HG03135 (cell line): ENCODE measurements at regions not wholly inside any gene's neighbourhood (a gene's known extent, or its start where the extent isn't known, plus 50 kb on each side); places are given as distances from the start of the nearest gene placed in this dataset.

ENCODE experiments used
- ATAC-seq: cut with Tn5 transposase; IDR thresholded peaks from one replicate; pipeline ENCODE4 v1.9.1; 2021; ENCODE audit warnings: mild to moderate bottlenecking, moderate library complexity; ENCODE audit not compliant: unreplicated experiment

DNA sequence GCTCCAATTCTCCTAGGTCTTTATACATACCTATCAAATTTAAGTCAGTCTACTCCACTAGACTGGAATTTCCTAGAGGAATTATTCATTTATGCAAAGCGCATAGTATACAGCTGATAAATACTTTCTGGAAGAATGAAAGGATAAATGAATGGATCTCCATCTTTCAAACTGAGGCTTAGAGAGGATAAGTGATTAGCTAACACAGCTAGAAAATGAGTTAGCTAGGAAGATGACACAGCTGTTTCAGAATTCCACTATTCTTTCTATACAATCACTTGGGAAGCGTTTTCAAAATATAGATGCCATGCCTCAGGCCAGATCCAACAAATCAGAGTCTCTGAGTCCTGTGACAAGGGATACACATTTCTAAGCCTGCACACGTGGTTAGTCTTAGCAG is 1146.6 kb upstream of the ZEB2 start:
- ATAC-seq, result no peak

DNA sequence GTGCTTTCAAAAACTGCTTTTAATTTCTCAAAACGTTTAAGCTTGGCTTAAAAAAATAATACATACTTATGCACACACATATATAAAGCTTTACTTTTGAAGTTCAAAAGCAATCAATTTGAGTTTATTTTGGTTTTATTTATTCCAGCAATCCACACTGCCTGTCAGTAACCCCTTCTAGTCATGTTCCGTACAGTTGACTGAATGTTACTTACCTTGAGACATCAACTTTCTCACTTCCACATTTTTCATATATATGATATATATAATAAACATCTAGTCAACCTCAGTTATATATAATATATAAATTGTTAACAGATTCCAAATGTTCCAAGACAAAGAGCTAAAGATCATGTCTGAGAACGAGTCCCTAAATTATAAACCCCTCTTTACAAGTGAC is 1137.3 kb upstream of the ZEB2 start:
- no peak for ATAC-seq

DNA sequence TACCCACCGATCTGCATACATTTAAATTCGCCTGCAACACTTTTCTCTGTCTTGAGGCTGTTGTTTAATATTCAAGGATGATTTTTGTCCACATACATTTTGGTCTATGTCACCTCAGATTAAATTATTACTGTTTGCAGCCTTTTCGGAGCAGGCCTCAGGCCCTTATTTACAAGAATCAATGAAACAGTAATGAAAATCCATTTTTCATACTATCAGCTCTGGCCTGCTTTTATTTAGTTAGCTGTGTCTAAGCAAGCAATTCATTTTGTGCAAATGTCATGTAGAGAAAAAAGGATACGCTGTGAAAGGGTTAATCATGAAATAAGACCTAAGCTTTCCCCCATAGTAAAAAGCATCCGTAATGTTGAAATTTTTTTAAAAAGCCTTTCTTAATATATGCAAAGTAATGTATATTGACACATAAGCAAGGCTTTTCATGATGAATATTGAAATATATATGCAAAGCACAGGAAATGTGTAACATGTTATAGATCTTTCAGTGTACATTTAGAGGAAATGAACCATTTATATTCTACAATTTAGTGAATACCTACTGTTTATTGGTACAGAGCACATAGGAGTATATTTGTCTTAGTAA is 1135.3 kb upstream of the ZEB2 start:
- ATAC-seq, result no peak

DNA sequence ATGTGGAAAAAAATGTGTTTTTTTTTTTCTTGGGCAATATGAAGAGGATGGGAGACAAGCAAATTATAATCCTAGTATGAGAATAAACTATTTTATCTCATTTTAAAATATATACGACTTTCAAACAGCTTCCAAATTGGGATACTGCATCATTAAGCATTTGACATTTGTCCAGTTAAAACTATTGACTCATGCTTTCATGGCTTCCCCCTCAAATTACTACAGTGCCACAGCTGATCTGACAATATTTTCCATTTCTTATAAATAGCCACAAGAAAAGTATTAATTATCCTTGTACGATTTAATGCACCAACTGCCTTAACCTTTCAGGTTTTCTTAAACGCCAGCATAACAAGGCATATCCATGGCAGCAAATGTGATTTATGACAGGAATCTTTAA is 1134.8 kb upstream of the ZEB2 start:
- no peak for ATAC-seq

DNA sequence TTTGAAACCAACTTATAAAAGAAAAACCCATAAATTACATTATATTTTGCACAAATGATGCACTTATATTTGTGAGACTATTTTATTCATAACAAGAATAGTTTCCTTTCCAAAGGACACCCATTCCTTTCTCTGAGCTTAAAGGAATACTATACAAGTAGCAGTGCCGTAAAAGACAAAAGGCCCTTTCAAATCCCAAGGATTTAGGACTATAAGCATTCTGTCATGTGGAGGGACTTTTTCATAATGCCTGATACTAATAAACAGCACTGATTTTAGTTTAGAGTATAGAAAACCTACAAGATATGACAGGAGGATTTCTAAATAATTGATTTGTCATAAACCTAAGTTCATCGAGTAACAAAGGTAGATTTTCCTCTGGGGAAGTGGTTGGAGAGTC is 1134.2 kb upstream of the ZEB2 start:
- ATAC-seq, result no peak

DNA sequence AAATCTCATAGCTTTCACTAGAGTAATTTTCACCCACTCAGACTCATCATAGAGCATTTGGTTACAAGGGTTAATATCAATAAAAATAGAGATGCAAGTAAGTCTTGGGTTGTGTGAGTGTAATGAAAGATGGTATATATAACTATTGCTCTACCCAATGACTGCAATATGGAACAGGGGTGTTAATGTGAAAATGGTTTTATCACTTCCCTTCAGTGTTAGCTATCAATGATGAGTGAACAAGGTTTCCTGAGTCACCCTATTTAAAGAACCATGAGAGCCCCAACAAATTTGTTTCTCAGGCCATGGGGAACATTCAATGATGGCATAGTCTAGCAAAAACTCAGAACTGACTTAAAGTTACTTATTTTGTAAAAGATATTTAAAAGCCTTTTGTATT is 1133.6 kb upstream of the ZEB2 start:
- ATAC-seq, result no peak

DNA sequence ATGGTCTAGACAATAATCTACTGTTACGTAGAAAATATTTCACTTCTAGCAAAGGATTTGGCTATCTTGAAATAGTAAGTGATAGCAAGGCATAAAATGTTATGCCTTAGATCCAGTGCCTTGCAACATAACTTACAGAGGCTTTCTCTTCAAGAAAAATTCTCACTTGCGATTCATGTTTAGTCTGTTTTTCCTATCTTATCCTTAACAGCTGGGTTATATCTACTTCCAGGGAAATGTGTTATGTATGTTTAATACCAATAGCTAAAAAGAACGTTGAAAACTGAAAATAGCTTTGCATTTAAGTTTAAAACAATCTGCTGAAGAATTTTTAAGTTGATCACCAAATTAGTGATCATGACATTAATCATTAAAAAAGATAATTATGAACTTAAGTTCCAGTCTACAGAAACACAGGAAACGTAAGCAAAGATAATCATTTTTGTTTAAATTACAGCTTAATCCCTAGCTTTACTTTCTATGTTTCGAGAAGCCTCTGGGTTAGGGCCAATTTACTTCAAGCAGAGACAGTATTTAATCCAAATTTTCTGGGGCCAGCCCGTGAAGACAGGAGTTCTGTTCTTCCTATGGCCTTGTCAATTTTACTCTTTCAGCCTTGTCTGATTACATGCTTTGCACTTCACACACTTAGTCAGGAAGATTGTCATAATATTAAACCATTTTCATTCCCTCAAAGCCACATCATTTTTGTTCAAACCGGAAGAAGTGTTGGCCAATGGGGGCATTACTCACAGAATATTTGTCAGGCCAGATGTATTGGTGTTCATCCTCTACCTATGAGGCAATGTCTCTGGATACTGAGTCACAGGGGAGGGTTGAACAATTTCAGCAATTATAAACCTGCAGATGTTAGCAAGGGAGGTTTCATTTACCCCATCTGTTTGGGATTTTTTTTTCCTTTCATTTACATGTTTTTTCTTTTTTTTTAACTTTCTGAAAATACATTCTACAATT is 1132.9 kb upstream of the ZEB2 start:
- no peak for ATAC-seq

DNA sequence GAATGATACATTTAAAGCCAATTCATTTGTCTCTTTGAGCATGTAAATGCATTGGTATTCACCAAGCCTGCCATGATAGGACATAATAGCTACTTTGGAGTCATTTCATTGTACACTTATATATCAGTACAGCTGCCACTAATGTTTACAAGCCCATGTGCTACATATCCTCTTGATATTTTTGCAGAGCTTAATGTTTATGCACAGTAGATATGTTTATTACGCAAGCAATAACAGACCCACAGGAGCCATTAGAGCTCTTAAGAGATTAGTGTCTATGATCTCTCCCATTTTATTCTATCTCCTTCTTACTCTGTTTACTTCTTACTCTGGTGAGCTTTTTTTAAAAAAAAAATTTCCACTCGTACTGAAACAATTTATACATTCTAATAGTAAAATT is 1132.1 kb upstream of the ZEB2 start:
- ATAC-seq, result no peak

DNA sequence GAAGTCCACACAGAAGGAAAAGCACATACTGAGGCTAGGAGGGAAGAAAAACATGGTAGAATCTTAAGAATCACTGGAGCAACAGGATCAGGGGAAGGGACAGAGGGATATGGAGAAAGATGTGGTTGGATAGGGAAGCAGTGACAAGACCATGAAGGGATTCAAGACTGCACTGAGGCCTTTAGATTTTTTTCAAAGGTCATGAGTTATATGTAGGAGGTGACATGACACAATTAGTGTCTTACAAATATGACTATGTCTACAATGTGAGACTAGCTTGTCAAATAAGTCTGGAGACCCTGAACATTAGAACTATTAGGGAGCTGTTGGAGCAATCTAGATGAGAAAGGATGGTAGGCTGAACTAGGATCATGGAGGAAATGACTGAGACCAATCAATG is 1130.3 kb upstream of the ZEB2 start:
- no peak for ATAC-seq

DNA sequence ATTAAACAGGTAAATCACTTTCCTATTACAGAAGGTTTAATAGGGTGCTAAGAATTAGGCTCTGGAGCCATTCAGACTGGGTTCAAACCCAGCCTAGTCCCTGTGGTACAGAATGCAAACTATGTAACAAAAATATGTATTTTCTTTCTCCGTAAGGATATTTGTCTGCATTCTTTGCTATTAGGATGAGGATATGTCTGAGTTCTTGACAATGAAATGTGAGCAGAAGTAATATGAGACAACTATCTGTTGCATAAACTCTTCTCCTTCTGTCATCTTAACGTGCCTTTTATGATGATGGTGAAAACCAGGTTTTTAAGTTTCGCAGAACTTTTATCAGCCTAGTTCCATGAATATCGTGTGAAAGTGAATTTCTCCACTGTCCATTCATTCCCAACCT is 1129.1 kb upstream of the ZEB2 start:
- ATAC-seq, result no peak

DNA sequence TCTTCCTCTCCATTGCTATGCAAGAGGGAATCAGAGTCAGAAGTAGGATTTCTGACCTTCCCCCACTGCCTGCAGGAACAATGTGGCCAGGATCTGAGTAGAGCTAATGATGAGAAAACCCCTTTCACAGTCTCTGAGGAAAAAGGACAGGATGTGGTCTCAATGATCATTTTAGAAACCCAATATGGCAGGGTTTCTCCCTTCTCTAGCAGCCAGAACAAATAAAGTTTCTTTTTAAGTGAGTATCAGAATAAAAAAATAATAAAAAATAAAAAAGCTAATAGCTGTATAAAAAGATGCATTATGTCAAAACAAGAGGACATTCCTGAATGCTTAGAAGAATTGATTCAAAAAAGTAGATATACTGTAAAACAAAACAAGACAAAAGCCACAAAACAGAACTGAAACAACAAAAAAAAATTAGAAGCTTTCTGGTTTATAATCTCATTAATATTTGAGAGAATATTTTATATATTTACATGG is 1124.9 kb upstream of the ZEB2 start:
- ATAC-seq, result peak; percentile 98

DNA sequence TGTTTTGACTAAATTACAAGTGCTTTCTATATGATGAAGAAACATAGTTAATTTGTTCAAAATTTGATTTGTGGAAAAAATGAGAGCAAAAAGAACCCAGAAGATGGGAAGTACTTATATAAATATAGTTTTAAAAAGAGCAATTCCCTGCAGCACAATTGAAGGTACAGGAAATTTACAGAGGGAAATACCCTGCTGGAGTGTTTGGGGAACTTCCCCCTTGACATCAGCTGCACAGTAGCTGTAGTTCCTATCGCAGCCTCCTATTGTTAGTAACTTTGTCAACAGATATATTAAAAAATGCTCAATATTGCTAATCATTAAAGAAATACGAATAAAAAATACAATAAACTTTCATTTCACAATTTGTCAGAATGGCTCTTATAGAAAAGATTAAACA is 1118.8 kb upstream of the ZEB2 start:
- ATAC-seq, result no peak

DNA sequence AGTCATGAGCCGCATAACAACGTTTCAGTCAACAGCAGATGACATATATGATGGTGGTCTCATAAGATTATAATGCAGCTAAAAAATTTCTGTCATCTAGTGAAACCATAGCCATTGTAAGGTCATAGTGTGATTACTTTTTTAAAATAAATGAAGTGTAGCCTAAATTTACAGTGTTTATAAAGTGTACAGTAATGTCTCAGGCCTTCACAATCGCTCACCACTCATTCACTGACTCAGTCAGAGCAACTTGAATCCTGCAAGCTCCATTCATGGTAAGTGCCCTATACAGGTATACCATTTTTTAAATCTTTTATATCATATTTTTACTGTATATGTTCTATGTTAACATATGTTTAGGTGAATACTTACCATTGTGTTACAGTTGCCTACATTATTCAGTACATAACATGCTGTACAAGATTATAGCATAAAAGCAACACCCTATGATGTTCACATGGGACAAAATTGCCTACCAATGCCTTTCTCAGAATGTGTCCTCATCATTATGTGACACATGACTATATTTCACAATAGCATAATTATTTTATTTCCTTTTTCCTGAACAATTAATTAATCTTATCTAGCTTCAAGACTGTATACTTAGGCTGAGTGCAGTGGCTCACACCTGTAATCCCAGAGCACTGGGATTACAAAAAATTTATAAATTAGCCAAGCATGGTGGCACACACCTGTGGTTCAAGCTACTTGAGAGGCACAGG is 1115.9 kb upstream of the ZEB2 start:
- no peak for ATAC-seq

DNA sequence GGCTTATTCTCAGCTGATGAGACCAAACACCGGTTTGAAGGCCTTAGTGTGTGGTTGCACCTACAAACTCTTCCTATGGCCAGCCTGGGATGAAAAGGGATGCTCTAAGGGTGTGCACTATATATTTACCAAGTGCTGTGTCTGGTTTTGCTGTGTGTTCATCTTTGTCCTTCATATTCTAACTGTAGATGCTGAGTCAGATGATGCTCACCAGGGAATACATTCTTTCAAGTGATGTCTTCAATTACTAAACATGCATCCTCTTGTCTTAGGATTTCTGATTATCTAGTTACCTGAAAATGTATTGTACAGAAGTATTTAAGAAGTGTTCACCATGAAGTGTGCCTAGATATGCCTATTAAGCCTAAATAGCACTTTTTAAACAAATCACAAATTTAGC is 1111.6 kb upstream of the ZEB2 start:
- ATAC-seq, result no peak

DNA sequence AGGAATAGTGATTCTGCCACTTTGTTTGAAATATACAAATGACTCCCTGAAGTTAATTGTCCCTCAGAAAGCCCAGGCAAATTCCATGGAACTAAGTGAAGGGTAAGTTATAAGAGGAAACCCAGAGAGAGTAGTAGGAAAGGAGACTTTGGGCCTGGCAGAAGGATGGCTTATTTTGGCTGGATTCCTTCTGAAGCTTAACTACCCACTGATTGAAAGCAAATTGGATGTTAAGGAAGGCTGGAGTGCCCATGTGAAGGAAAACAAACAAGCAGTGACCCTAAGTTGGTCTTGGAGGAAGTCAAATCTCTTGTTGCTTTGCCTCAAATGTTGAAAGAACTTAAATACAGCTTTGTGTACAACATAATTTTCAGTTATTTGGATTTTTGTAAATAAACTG is 1106.4 kb upstream of the ZEB2 start:
- no peak for ATAC-seq

DNA sequence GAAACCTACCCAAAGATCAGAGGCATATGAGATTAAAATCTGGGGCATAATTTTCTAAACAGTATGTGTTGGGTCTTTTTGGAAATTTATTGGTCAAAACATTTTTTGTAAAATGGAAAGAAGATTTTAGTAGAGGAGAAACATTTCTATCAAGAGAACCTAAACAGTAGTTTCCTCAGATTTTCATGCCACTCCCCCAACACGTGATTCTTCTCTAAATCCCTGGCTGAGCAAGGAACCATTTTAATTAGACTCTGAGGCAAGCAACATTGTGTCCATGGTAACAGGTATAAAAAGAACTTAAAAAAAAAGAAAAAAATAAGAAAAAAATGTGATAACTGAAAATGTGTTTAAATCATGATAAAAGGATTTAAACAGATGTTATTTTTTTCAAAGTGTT is 1105.2 kb upstream of the ZEB2 start:
- ATAC-seq, result no peak

DNA sequence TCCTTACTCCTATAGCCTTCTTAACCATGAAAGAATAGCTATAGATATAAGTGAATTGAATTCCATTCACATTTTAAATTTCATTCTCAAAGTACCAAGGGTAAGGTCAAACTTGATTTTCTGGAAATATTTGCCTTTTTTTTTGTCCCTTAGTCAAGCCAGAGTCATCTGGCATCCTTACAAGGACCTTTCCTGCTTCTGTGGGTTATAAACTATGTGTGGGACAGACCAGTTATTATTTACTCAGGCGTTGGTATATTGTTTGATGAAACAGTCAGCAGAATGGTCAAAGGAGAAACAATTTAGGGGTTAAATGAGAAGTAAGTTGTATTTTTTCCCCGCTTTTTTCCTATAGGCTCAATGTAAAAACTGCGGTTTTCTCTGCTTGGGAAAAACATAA is 1103.2 kb upstream of the ZEB2 start:
- no peak for ATAC-seq

DNA sequence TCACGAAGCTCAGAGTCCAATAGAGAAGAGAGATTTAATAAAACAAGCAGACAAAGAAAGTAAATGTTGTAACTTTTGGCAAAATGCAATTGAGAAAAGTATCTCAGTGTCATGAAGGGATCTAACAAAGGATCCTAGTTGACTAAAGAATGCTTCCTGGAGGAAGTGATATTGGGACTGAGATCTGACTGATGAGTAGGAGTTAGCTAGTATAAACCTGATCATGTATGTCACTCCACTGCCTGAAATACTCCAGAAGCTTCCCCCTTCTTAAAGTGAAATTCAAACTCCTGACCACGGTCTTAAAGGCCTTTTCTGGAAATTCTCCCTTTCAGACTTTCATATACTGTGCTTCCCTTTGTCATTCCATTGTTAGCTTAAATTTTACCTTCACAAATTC is 1102.4 kb upstream of the ZEB2 start:
- ATAC-seq, result no peak

DNA sequence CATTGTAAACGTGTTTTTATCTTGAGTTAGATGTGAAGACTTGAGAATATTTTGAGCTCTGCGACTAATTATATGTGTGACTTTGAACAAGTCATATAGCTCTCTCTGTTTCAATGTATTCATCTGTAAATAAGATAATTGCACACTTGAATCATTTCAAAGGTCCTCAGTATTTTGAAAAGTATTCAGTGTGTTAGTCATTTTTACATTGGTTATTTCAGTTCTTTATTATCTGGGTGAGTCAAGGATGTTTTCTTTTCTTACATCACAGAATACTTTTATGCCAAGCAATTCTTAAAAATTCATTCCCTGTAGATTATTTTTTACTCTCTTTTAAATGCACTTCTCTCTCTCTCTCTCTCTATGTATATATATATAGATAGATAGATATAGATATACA is 1098.0 kb upstream of the ZEB2 start:
- ATAC-seq, result no peak

DNA sequence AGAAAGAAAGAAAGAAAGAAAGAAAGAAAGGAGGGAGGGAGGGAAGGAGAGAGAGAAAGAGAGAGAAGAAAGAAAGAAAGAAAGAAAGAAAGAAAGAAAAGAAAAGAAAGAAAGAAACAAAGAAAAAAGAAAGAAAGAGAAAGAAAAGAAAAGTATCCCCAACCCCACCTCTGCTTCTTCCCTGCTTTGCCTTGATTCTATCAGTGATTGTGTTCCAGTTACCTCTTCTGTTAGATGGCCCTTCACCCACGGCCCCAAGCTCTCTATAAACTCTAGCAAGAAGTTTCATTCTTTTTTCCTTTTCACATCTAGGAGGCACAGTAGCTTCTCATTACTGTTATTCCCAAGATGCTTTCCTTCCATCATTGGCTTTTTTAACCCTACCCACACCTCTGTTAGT is 1097.5 kb upstream of the ZEB2 start:
- no peak for ATAC-seq

DNA sequence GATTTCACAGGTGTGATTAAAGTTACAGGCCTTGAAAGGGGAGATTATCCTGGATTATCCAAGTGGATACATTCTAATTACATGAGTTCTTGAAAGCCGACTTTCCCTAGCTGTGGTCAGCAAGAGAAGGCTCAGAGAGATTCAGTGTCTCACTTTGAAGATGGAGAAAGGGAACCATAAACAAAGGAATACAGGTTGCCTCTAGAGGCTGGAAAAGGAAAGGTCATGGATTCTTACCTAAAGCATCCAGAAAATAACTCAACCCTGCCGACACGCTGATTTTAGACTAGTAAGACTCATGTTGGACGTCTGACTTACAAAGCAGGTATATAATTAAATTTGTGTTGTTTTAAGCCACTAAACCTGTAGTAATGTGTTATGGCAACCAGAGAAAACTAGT is 1095.7 kb upstream of the ZEB2 start:
- ATAC-seq, result no peak

DNA sequence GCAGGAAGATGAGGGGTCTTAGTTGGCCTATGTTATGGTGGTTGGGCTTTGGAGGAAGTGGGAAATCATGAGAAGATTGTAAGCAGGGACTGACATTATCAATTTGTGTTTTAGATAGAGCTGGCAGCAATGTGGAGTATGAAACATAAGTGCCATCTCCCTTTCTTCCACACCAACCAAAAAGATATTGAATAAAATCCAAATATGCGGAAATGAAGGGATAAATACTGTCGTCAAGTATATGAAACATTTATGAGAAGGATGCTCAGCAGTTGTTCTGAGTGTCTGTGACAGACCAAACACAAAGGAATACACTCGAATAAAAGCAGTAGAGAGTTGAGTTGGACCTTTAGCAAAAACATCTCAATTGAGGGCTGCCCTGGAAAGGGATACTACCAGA is 1090.0 kb upstream of the ZEB2 start:
- no peak for ATAC-seq
